ENCODE measurements at regions not wholly inside any gene's neighbourhood (a gene's known extent, or its start where the extent isn't known, plus 50 kb on each side); places are given as distances from the start of the nearest gene placed in this dataset.

DNA sequence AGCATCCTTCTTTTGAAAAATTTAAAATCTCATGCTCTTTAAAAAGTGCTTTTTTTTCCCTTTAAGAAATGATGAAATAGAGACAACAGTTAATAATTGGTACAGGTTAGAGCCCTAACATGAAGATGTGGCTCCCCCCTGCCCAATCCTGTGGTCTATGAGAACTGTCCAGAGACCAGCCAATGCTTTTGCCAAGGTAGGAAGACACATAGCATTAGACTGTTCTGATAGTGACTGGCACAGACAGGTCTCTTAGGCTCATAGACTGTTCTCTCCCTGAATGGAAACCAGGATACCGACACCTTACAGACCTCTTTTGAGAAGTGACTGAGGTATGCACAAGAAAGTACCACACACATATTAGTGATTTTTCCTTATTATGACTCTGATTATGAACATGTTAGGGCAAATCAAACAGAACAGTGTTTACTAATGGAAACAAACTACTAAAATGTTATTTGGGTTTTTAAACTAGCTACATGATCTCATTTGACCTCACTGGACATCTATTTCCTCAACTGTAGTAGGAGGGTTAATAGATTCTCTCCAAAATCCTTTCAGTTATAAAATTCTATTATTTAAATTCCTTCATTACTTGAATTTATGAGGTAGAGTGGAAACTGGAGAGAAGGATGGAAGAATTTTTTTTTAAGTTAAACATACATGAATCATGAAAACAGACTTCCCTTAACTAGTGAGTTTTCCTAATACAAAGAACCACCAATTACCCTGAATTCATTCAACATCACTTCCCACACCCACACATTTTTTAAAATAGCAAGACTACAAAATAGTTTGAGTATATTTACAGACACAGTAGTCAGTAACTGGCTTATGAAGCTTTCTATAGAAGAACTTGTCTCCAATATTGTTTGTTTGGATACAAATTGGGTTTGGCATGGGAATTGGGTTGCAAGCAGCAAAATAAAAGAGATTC, 120.4 kb downstream of the OGFRL1 start:
- ChIA-PET POLR2A (no interaction called here), CTCF (no interaction called here)
- TF ChIP-seq BHLHE40 (IDR thresholded peaks at IDR 0.05; ENCODE audit: borderline replicate concordance) (no peak), ZNF384 (IDR thresholded peaks at IDR 0.05) (no peak)
- no peak for DNase-seq (ENCODE audit: extremely low spot score)

- no peak for DNase-seq (ENCODE audit: extremely low spot score)
- ChIA-PET CTCF (no interaction called here), POLR2A (no interaction called here)
- no peak for TF ChIP-seq FOXK2 (IDR thresholded peaks at IDR 0.05)
- TF ChIP-seq FOXM1 (IDR thresholded peaks at IDR 0.05; ENCODE audit: borderline replicate concordance) = no peak
- no peak for TF ChIP-seq ZNF384 (IDR thresholded peaks at IDR 0.05)
Measured at GRCh38 chr6:71410164-71410566, 121.6 kb downstream of the OGFRL1 start.

DNA sequence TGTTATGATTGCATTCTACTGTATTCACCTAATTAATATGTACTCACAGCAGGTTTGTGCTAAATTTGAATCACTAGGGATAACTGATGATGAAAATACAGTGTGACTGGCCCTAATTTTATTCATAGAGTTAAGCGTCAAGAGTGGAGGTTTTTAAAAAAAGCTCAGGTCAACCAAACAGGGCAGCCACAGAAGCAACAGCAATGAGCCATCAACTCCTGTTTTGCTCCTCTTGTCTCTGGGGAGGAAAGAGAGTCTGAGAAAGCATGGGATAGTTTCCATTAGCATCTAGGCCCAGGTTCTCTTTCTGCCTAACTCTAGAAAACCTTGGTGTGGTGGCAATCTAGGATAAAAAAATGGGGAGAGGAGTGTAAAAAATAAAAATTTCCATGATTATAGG, 122.1 kb downstream of the OGFRL1 start:
- CTCF ChIA-PET = no interaction called here
- TF ChIP-seq FOXK2 (IDR thresholded peaks at IDR 0.05) (no peak), FOXA1 (IDR thresholded peaks at IDR 0.05) (no peak), FOXM1 (IDR thresholded peaks at IDR 0.05; ENCODE audit: borderline replicate concordance) (no peak), TARDBP (IDR thresholded peaks at IDR 0.05) (no peak), BHLHE40 (IDR thresholded peaks at IDR 0.05; ENCODE audit: borderline replicate concordance) (no peak), HDGF (IDR thresholded peaks at IDR 0.05; ENCODE audit: borderline replicate concordance) (no peak), CTBP1 (IDR thresholded peaks at IDR 0.05; ENCODE audit: borderline replicate concordance) (no peak)
- POLR2A ChIA-PET = no interaction called here
- no peak for DNase-seq (ENCODE audit: extremely low spot score)

DNA sequence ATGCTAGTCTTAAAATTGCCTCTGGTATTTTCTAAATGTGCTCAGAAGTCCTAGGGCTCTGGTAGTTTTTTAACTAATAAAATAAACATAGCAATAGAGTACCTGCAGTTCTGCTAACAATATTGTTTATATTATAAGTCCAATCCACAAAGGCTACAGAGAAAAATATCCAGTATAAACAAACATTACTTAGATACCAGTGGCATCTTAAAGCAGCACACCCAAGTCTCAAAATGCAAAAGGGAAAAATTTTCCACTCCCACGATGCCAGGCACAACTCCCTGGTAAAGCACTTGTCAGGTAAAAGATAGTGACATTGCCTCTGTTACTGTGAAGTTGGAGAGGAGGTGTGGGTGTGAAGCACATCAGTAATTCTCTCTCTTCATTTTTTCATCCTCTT, 123.3 kb downstream of the OGFRL1 start:
- POLR2A ChIA-PET = interaction anchor here (1.4 kb wide), 1 partner anchor 9 kb away, joined by 5 read pairs; no protein-coding TSS in a partner anchor
- TF ChIP-seq SP1 (IDR thresholded peaks at IDR 0.05) (no peak), FOXA1 (IDR thresholded peaks at IDR 0.05) (no peak), BHLHE40 (IDR thresholded peaks at IDR 0.05; ENCODE audit: borderline replicate concordance) (no peak), SUZ12 (IDR thresholded peaks at IDR 0.05) (no peak), L3MBTL2 (conservative IDR thresholded peaks at IDR 0.05) (no peak), FOXK2 (IDR thresholded peaks at IDR 0.05) (no peak), ELF4 (IDR thresholded peaks at IDR 0.05) (no peak), LEF1 (IDR thresholded peaks at IDR 0.05; ENCODE audit: borderline replicate concordance) (no peak), TARDBP (IDR thresholded peaks at IDR 0.05) (no peak), NFRKB (IDR thresholded peaks at IDR 0.05) (no peak), CTBP1 (IDR thresholded peaks at IDR 0.05; ENCODE audit: borderline replicate concordance) (no peak), ARNT (IDR thresholded peaks at IDR 0.05) (no peak), ZNF384 (IDR thresholded peaks at IDR 0.05) (no peak), HDGF (IDR thresholded peaks at IDR 0.05; ENCODE audit: borderline replicate concordance) (no peak), FOXM1 (IDR thresholded peaks at IDR 0.05; ENCODE audit: borderline replicate concordance) (no peak)
- TF ChIP-seq, protein P1, sequence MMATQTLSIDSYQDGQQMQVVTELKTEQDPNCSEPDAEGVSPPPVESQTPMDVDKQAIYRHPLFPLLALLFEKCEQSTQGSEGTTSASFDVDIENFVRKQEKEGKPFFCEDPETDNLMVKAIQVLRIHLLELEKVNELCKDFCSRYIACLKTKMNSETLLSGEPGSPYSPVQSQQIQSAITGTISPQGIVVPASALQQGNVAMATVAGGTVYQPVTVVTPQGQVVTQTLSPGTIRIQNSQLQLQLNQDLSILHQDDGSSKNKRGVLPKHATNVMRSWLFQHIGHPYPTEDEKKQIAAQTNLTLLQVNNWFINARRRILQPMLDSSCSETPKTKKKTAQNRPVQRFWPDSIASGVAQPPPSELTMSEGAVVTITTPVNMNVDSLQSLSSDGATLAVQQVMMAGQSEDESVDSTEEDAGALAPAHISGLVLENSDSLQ (IDR thresholded peaks at IDR 0.05) = no peak
- no peak for DNase-seq (ENCODE audit: extremely low spot score)
- CTCF ChIA-PET = no interaction called here

DNA sequence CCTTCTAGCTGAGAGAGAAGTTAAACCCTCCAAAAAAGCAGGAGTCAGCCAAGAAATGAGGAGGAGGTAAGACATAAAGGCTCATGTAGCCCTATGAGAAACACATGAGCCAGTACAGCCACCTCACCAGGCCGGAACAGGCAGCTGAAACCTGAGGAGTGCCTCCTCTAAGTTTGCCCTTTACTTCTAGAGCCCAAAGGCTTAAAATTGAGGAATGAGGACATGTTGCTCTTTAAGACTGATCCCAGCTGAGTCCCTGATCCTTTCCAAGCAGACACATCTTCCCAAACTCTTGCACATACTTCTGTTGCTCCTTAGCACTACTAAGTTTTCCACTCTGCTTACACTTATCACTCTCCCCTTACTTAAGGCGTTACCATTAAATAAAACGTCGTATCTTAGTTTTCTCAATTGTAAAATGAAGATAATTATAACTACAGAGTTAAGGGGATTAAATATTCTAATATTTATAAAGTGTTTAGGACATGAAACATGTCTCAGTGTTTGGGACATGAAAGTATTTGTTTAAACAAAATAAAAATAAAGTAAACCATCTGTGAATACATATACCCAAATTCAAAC, 124.0 kb downstream of the OGFRL1 start:
- ChIA-PET POLR2A (interaction anchor here (0.6 to 1.4 kb wide), 2 partner anchors 8 to 1670 kb away, joined by 3 to 5 read pairs; no protein-coding TSS in a partner anchor), CTCF (no interaction called here)
- peak; percentile 25 for DNase-seq (ENCODE audit: extremely low spot score)
- TF ChIP-seq, protein P1 (IDR thresholded peaks at IDR 0.05) = no peak
- TF ChIP-seq LEF1 (IDR thresholded peaks at IDR 0.05; ENCODE audit: borderline replicate concordance) = no peak
- no peak for TF ChIP-seq FOXA1 (IDR thresholded peaks at IDR 0.05)
- TF ChIP-seq NFRKB (IDR thresholded peaks at IDR 0.05) = no peak
- TF ChIP-seq SUZ12 (IDR thresholded peaks at IDR 0.05) = no peak
- TF ChIP-seq SP1 (IDR thresholded peaks at IDR 0.05) = no peak
- no peak for TF ChIP-seq ARNT (IDR thresholded peaks at IDR 0.05)
- no peak for TF ChIP-seq L3MBTL2 (conservative IDR thresholded peaks at IDR 0.05)
- TF ChIP-seq HDGF (IDR thresholded peaks at IDR 0.05; ENCODE audit: borderline replicate concordance) = no peak
- no peak for TF ChIP-seq ELF4 (IDR thresholded peaks at IDR 0.05)
- no peak for TF ChIP-seq BHLHE40 (IDR thresholded peaks at IDR 0.05; ENCODE audit: borderline replicate concordance)
- no peak for TF ChIP-seq FOXK2 (IDR thresholded peaks at IDR 0.05)
- TF ChIP-seq TARDBP (IDR thresholded peaks at IDR 0.05) = no peak

GRCh38 chr6:71414486-71414885, 125.9 kb downstream of the OGFRL1 start:
- TF ChIP-seq FOXM1 (IDR thresholded peaks at IDR 0.05; ENCODE audit: borderline replicate concordance) (no peak), SUZ12 (IDR thresholded peaks at IDR 0.05) (no peak), CTBP1 (IDR thresholded peaks at IDR 0.05; ENCODE audit: borderline replicate concordance) (no peak), L3MBTL2 (conservative IDR thresholded peaks at IDR 0.05) (no peak)
- CTCF ChIA-PET = no interaction called here
- POLR2A ChIA-PET = no interaction called here
- DNase-seq (ENCODE audit: extremely low spot score) = no peak
